ENCODE measurements at regions not wholly inside any gene's neighbourhood (a gene's known extent, or its start where the extent isn't known, plus 50 kb on each side); places are given as distances from the start of the nearest gene placed in this dataset.

DNA sequence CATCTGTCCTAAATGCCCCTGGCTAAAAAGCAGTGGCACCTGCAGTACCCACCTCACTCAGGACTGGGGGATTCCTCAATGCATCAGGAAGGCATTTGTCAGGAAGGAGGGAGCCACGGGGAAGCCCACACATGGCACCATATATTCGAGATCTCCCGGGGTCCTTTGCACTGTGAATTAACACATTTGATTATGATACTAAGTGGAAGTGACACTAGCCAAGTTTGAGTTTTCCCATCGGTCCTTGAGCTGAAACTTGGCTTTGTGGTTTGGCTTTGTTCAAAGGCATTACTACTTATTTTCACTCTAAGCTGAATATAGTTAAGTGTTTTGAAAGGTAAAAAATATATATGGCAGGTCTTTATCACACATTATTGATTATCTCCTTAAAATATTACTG lies 168.7 kb upstream of the MYO16 start (continued):
- TF ChIP-seq, protein P1, sequence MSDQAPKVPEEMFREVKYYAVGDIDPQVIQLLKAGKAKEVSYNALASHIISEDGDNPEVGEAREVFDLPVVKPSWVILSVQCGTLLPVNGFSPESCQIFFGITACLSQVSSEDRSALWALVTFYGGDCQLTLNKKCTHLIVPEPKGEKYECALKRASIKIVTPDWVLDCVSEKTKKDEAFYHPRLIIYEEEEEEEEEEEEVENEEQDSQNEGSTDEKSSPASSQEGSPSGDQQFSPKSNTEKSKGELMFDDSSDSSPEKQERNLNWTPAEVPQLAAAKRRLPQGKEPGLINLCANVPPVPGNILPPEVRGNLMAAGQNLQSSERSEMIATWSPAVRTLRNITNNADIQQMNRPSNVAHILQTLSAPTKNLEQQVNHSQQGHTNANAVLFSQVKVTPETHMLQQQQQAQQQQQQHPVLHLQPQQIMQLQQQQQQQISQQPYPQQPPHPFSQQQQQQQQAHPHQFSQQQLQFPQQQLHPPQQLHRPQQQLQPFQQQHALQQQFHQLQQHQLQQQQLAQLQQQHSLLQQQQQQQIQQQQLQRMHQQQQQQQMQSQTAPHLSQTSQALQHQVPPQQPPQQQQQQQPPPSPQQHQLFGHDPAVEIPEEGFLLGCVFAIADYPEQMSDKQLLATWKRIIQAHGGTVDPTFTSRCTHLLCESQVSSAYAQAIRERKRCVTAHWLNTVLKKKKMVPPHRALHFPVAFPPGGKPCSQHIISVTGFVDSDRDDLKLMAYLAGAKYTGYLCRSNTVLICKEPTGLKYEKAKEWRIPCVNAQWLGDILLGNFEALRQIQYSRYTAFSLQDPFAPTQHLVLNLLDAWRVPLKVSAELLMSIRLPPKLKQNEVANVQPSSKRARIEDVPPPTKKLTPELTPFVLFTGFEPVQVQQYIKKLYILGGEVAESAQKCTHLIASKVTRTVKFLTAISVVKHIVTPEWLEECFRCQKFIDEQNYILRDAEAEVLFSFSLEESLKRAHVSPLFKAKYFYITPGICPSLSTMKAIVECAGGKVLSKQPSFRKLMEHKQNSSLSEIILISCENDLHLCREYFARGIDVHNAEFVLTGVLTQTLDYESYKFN (CRISPR knock-in tag; conservative IDR thresholded peaks at IDR 0.05) = no peak
- no peak for TF ChIP-seq JDP2 (CRISPR knock-in tag; IDR thresholded peaks at IDR 0.05; ENCODE audit: borderline replicate concordance)
- no peak for TF ChIP-seq RBFOX2 (IDR thresholded peaks at IDR 0.05; ENCODE audit: low read depth, low read length)
- TF ChIP-seq TEAD2 (CRISPR knock-in tag; IDR thresholded peaks at IDR 0.05) = no peak
- TF ChIP-seq POLR2AphosphoS5 (IDR thresholded peaks at IDR 0.05; ENCODE audit: low read depth, low read length) = no peak
- no peak for TF ChIP-seq MXD4 (CRISPR knock-in tag; IDR thresholded peaks at IDR 0.05)
- TF ChIP-seq ZNF317 (CRISPR knock-in tag; IDR thresholded peaks at IDR 0.05) = no peak
- TF ChIP-seq MTF1 (CRISPR knock-in tag; IDR thresholded peaks at IDR 0.05) = no peak
- TF ChIP-seq ZNF597 (CRISPR knock-in tag; IDR thresholded peaks at IDR 0.05) = no peak
- TF ChIP-seq ZNF777 (CRISPR knock-in tag; IDR thresholded peaks at IDR 0.05) = no peak

GRCh38 chr13:108463340-108463739 lies 166.1 kb upstream of the MYO16 start:
- no peak for DNase-seq (ENCODE audit: low spot score)

More at GRCh38 chr13:108463340-108463739, 166.1 kb upstream of the MYO16 start:
- Histone ChIP-seq H3K27me3 (ENCODE audit: control insufficient read depth in 1 of 2, insufficient read depth in 2 of 2, low read length in 2 of 2) (no peaks in the 10 kb centered on the region), H3K4me3 (replicated peaks in 1 of 3; ENCODE audit: insufficient read depth in 1 of 3, low read depth in 2 of 3, low read length in 3 of 3) (no peak overlapping the region), H3K9me3 (ENCODE audit: low read length) (peaks cover 10% of the 10 kb centered on the region; the same call in 1 of the 2 replicates), H3K27ac (ENCODE audit: extremely low read length, insufficient read depth, low read length) (no peak overlapping the region), H3K4me2 (ENCODE audit: low read depth, low read length) (no peak overlapping the region), H3K9ac (ENCODE audit: insufficient read depth, low read depth, low read length) (no peak overlapping the region), H4K20me1 (ENCODE audit: insufficient read depth, low read length) (no peaks in the 10 kb centered on the region), H3K36me3 (replicated peaks in 1 of 2; ENCODE audit: control insufficient read depth in 1 of 2, insufficient read depth in 2 of 2, low read length in 2 of 2) (no peaks in the 10 kb centered on the region), H3K79me2 (ENCODE audit: insufficient read depth, low read length) (no peaks in the 10 kb centered on the region), H3K4me1 (ENCODE audit: insufficient read depth, low read length) (no peaks in the 10 kb centered on the region), H2AFZ (ENCODE audit: low read length) (no peak overlapping the region)
- TF ChIP-seq ZNF549 (CRISPR knock-in tag; IDR thresholded peaks at IDR 0.05) = no peak
- no peak for TF ChIP-seq ZNF839 (CRISPR knock-in tag; IDR thresholded peaks at IDR 0.05; ENCODE audit: borderline replicate concordance)
- TF ChIP-seq, protein P2, sequence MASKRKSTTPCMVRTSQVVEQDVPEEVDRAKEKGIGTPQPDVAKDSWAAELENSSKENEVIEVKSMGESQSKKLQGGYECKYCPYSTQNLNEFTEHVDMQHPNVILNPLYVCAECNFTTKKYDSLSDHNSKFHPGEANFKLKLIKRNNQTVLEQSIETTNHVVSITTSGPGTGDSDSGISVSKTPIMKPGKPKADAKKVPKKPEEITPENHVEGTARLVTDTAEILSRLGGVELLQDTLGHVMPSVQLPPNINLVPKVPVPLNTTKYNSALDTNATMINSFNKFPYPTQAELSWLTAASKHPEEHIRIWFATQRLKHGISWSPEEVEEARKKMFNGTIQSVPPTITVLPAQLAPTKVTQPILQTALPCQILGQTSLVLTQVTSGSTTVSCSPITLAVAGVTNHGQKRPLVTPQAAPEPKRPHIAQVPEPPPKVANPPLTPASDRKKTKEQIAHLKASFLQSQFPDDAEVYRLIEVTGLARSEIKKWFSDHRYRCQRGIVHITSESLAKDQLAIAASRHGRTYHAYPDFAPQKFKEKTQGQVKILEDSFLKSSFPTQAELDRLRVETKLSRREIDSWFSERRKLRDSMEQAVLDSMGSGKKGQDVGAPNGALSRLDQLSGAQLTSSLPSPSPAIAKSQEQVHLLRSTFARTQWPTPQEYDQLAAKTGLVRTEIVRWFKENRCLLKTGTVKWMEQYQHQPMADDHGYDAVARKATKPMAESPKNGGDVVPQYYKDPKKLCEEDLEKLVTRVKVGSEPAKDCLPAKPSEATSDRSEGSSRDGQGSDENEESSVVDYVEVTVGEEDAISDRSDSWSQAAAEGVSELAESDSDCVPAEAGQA (IDR thresholded peaks at IDR 0.05; ENCODE audit: low read depth) = no peak
- TF ChIP-seq, protein P2 (CRISPR knock-in tag; IDR thresholded peaks at IDR 0.05; ENCODE audit: borderline replicate concordance) = no peak
- 5% methylated on average over 3 of the region's 3 CpGs for WGBS (ENCODE audit: low lambda C conversion rate)
- ATAC-seq = no peak
- in situ Hi-C loops (cut with HindIII; ENCODE audit: extremely low pct_ligation_motif_present, low pct_unique_long_range_greater_than_20kb) = no loop called here
- ChIA-PET CTCF (ENCODE audit: low intra/inter-chr PET ratio, low total read pairs) (no interaction called here), POLR2A (no interaction called here)
- no TSS peak for BruUV-seq (replicated peaks)
- no peak for FAIRE-seq
- intact Hi-C loops (cut with micrococcal nuclease; ENCODE audit: unreplicated experiment) = no loop called here
